ENCODE measurements at regions not wholly inside any gene's neighbourhood (a gene's known extent, or its start where the extent isn't known, plus 50 kb on each side); places are given as distances from the start of the nearest gene placed in this dataset.

GRCh38 chr1:230509281-230509977, 83.3 kb upstream of the PGBD5 start:
- TF ChIP-seq POLR2A (IDR thresholded peaks at IDR 0.05) (no peak), POLR2AphosphoS5 (IDR thresholded peaks at IDR 0.05) (no peak)
